ENCODE measurements at regions not wholly inside any gene's neighbourhood (a gene's known extent, or its start where the extent isn't known, plus 50 kb on each side); places are given as distances from the start of the nearest gene placed in this dataset.

GRCh38 chr12:22916241-22916640 is 291.3 kb downstream of the ETNK1 start:
- DNase-seq: no peak

- DNase-seq: no peak
These were observed 291.8 kb downstream of the ETNK1 start for GRCh38 chr12:22916815-22917214.

- no peak for DNase-seq
These were observed 294.9 kb downstream of the ETNK1 start for GRCh38 chr12:22919883-22920282.

- no peak for DNase-seq
These were observed 298.8 kb downstream of the ETNK1 start for GRCh38 chr12:22923768-22924167.

- no peak for DNase-seq
These were observed 299.4 kb downstream of the ETNK1 start for GRCh38 chr12:22924391-22924790.

- DNase-seq: no peak
These were observed 300.7 kb downstream of the ETNK1 start for GRCh38 chr12:22925623-22926022.

- no peak for DNase-seq
These were observed 307.5 kb downstream of the ETNK1 start for GRCh38 chr12:22932431-22932830.

GRCh38 chr12:22935090-22935489 is 310.1 kb downstream of the ETNK1 start:
- no peak for DNase-seq

- DNase-seq: no peak
These were observed 310.5 kb downstream of the ETNK1 start for GRCh38 chr12:22935501-22935900.

GRCh38 chr12:22938323-22938722 is 313.4 kb downstream of the ETNK1 start:
- no peak for DNase-seq

GRCh38 chr12:22951206-22951605 is 326.2 kb downstream of the ETNK1 start:
- DNase-seq: no peak

- no peak for DNase-seq
These were observed 331.7 kb downstream of the ETNK1 start for GRCh38 chr12:22956690-22957089.

- no peak for DNase-seq
These were observed 342.2 kb downstream of the ETNK1 start for GRCh38 chr12:22967171-22967570.

- no peak for DNase-seq
These were observed 344.6 kb downstream of the ETNK1 start for GRCh38 chr12:22969521-22969920.

GRCh38 chr12:22971247-22971646 is 346.3 kb downstream of the ETNK1 start:
- no peak for DNase-seq

- no peak for DNase-seq
These were observed 346.8 kb downstream of the ETNK1 start for GRCh38 chr12:22971701-22972191.

GRCh38 chr12:22974865-22975264 is 349.9 kb downstream of the ETNK1 start:
- DNase-seq: no peak

GRCh38 chr12:22978962-22979361 is 354.0 kb downstream of the ETNK1 start:
- DNase-seq: no peak

- no peak for DNase-seq
These were observed 355.0 kb downstream of the ETNK1 start for GRCh38 chr12:22979854-22980469.

- DNase-seq: no peak
These were observed 356.7 kb downstream of the ETNK1 start for GRCh38 chr12:22981711-22982110.

- no peak for DNase-seq
These were observed 357.7 kb downstream of the ETNK1 start for GRCh38 chr12:22982635-22983034.

GRCh38 chr12:22986997-22987396 is 362.0 kb downstream of the ETNK1 start:
- DNase-seq: no peak

- no peak for DNase-seq
These were observed 365.5 kb downstream of the ETNK1 start for GRCh38 chr12:22990501-22990900.

GRCh38 chr12:22991250-22991844 is 366.4 kb downstream of the ETNK1 start:
- no peak for DNase-seq
